AG04449 (cell line): ENCODE measurements at regions not wholly inside any gene's neighbourhood (a gene's known extent, or its start where the extent isn't known, plus 50 kb on each side); places are given as distances from the start of the nearest gene placed in this dataset.
"Not testable (repeated sequence)": the region's sequence is repeated elsewhere in the genome, so short reads cannot be mapped to it uniquely, and the experiment has no call there.

Experiments used
- CTCF ChIA-PET: fragments of 350-600 bp; formaldehyde crosslinking; extraction: SDS; loops from one replicate; lab custom pipeline; 2021; ENCODE audit warnings: antibody characterized with exemption; lab: Yijun Ruan, JAX
- POLR2A ChIA-PET: fragments of 400-600, 350-600 bp; formaldehyde crosslinking; extraction: SDS; loops from one replicate; lab custom pipeline; 2020; ENCODE audit warnings: antibody characterized with exemption, inconsistent platforms; lab: Yijun Ruan, JAX
- DNase-seq: peaks from one replicate; pipeline ENCODE4 v3.0.0-alpha.2; 2010; ENCODE audit warnings: low read depth, low spot score
- H3K4me3 ChIP-seq: 2 replicates; pipeline ENCODE4 v1.5.1; 2011; ENCODE audit warnings: low read depth, mild to moderate bottlenecking, control low read depth, low read length
- CTCF ChIP-seq: IDR thresholded peaks from one replicate; pipeline ENCODE4 v1.5.1; 2011; ENCODE audit warnings: mild to moderate bottlenecking, moderate library complexity, low read length, control low read depth, inconsistent platforms; ENCODE audit not compliant: insufficient read depth; ENCODE audit errors: missing control alignments

- no peak for DNase-seq
- POLR2A ChIA-PET, result no interaction called here
- TF ChIP-seq CTCF, result no peak
- H3K4me3 ChIP-seq, result no peak overlapping the region
- CTCF ChIA-PET, result interaction anchor here (1.2 kb wide), 1 partner anchor 10 kb away, joined by 4 read pairs; no protein-coding TSS in a partner anchor
Observed at GRCh38 chr6:144630857-144631256, 345.7 kb downstream of the UTRN start.

GRCh38 chr6:144632266-144632665 is 347.1 kb downstream of the UTRN start:
- no peak overlapping the region for H3K4me3 ChIP-seq
- DNase-seq, result no peak
- CTCF ChIA-PET, result no interaction called here
- POLR2A ChIA-PET, result no interaction called here
- TF ChIP-seq CTCF, result no peak

- DNase-seq, result no peak
- no peak overlapping the region for H3K4me3 ChIP-seq
- TF ChIP-seq CTCF, result no peak
- CTCF ChIA-PET, result no interaction called here
- POLR2A ChIA-PET, result no interaction called here
Observed at GRCh38 chr6:144633886-144634285, 348.8 kb downstream of the UTRN start.

- no peak for DNase-seq
- no peak for TF ChIP-seq CTCF
- ChIA-PET CTCF (no interaction called here), POLR2A (no interaction called here)
- H3K4me3 ChIP-seq, result no peak overlapping the region
Observed at GRCh38 chr6:144634371-144634770, 349.2 kb downstream of the UTRN start.

- no peak for TF ChIP-seq CTCF
- no peak overlapping the region for H3K4me3 ChIP-seq
- ChIA-PET POLR2A (no interaction called here), CTCF (no interaction called here)
- no peak for DNase-seq
Observed at GRCh38 chr6:144635051-144635450, 349.9 kb downstream of the UTRN start.

- DNase-seq, POLR2A ChIA-PET, H3K4me3 ChIP-seq, CTCF ChIA-PET: not testable (repeated sequence)
Observed at GRCh38 chr6:144636025-144636424, 350.9 kb downstream of the UTRN start.

GRCh38 chr6:144637541-144637940 is 352.4 kb downstream of the UTRN start:
- DNase-seq, result no peak
- ChIA-PET POLR2A (no interaction called here), CTCF (no interaction called here)
- TF ChIP-seq CTCF, result no peak
- H3K4me3 ChIP-seq, result no peak overlapping the region
